DMS79 (cell line): ENCODE measurements at regions not wholly inside any gene's neighbourhood (a gene's known extent, or its start where the extent isn't known, plus 50 kb on each side); places are given as distances from the start of the nearest gene placed in this dataset.
"Not testable (repeated sequence)": the region's sequence is repeated elsewhere in the genome, so short reads cannot be mapped to it uniquely, and the experiment has no call there.

Experiments
- DNase-seq: peaks from one replicate; lab custom pipeline; 2025; lab: John Stamatoyannopoulos, UW

DNA sequence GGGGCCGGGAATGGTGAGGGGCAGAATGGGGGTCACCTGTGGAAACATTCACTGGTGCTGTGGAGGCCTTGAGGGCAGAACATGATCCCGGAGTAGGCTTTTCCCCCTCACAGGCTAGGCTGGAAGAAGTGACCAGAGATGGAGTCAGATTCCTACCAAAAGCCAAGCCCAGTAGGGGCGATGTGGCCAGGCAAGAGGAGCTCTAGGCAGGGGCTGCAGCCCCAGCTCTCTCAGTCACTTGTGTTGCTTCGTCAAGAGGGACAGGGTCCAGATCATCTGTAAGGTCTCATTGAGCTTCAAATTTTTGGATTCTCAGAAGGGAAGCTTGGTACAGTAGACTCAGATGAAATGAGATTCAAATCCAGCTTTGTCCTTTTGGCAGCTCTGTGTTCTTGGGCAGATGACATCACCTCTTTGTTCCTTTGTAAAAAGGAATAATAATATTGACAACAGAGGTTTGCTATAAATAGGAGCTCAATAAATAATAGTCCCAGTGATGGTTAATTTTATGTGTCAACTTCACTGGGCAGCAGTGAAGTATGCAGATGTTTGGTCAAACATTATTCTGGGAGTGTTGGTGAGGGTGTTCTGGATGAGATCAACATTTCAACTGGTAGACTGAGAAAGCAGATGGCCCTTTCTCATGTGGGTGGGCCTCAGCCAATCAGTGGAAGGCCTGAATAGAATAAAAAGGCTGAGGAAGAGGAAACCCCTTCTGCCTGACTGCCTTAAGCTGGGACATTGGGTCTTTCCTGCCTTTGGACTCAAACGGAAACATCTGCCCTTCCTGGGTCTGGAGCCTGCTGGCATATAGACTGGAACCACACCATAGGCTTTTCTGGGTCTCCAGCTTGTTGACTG lies 324.7 kb upstream of the USP24 start:
- no peak for DNase-seq

DNA sequence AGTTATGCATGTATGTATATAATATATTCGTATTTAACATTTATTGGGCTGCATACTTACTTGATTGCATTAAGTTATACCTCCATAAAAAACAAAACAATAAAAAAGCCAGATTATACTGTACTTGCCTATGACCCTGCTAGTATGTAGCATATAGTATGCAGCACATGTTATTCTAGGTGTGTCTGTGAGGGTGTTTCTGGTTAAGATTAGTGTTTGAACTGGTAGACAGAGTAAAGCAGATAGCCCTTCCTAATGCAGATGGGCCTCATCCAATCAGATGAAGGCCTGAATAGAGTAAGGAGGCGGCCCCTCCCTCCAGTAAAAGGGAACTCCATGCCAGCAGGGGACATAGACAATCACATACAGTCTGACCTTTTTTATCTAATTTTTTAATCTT lies 323.3 kb upstream of the USP24 start:
- DNase-seq: no peak

DNA sequence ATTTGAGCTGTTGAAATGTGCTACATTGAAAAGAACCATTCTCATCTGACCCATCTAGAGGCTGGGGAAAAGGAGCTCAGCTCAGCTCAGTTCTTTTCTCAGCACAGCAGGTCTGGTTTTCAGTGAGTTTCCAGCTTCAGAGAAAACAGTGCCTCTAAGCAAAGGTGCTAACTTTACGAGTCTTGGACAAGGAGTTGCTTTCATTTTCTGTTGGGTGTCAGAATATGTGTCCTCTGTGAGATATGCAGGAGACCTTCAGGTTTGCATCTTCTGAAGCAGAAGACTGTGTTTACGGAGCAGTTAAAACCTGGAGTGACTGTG lies 321.3 kb upstream of the USP24 start:
- no peak for DNase-seq

DNA sequence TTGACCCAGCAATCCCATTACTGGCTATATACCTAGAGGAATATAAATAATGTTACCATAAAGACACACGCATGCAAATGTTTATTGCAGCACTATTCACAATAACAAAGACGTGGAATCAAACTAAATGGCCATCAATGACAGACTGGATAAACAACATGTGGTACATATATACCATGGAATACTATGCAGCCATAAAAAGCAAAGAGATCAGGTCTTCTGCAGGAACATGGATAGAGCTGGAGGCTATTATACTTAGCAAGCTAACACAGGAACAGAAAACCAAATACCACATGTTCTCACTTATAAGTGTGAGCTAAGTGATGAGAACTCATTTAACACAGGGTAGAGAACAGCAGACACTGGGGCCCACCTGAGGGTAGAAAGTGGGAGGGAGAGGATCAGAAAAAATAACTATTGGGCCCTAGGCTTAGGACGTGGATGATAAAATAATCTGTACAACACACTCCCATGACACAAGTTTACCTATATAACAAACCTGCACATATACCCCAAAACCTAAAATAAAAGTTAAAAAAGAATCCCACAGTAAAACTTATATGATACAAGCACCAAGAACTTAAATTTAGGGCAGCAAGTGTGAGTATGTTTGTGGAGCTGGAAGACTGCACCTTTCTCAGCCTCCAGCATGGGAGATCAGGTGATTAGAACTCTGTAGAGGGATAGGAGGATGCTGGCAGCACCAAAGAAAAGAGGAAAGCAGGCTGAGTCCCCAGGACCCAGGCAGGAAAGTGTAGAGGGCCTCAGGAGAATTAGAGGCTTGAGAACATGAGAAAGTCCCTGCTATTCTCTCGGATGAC lies 320.8 kb upstream of the USP24 start:
- DNase-seq: no peak

DNA sequence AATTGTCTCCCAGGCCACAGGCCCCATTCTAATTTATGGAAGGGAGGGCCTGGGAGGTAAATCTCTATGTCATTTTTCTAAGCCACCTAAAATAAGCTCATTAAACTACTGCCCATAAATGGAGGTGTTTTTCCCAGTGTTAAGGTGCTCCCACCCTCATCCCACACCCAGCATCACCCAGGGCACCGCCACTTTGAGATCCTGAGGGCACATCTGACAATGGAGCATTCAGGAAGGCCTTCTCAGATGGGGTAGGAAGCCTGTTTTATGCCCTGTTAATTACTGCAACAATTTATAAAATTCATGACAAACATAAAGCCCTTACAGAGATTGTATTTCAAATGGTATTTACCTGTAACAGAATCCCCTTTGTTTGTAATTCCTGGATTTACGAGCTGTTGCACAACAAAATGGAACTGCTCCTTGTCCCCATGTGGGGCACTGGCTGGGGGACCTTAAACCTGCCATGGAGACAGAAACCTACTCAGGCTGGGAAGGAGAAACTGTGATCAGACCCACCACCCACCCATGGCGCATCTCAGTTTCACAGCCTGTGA lies 319.5 kb upstream of the USP24 start:
- DNase-seq: no peak

DNA sequence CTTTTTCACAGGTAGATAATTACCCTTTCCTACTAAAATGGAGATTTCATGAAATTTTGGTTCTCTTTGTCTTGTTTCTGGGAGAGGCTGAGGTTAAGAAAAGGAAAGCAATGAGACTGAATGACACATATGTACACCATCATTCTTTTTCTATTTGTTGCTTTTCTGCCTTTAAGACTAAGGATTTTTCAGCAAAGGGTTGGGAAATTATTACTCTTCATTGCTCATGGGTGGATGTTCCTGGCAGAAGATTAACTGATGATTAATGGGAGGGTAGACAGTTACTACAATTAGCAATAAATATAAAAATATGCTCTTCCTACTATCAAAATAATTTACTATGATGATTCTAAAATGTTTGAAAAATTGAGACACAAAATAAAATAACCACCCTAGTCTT lies 316.5 kb upstream of the USP24 start:
- DNase-seq: no peak

DNA sequence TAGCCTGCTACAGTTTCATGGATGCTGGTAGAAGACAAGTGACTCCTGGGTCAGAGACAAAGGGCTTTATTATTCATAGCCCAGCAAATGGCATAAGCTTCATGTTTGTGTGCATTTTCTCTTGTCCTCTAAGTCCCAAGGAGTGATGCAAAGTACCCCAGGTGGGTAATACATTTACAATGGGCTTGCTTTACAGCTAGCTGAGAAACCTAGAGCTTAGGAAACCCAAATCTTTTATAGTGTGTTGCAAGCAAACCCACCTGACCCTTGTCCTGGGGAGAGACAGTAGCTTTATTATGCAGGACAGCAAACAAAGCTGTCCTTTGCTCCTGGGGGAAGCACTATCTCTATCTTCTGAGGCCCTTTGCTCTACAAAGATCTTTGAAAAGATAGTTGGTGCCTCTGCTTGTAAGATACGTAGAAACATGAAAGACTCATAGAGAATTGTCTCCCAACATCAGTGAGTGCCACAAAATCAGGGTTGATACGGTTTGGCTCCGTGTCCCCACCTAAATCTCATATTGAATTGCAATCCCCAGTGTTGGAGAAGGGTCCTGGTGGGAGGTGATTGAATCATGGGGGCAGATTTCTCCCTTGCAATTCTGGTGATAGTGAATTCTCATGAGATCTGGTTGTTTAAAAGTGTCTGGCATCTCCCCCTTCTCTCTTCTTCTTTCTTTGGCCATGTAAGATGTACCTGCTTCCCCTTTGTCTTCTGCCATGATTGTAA lies 315.8 kb upstream of the USP24 start:
- DNase-seq: no peak

DNA sequence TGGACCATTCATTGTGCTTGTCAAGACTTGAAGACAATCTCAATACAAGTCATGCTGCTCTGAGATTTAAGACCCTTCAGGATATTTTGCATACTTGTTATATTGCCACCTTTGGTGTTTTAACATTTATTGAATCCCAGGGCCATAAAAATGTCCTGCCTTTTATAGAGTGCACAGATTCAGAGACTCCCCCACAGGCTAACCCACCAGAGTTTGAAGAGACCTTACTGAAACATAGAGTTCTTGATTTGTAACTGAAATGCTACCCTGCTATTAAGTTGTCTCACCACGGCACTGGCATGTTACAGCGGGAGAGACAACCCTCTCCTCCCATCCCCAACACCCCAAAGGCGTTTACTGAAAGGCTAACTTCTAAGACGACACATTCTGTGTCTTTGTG lies 313.9 kb upstream of the USP24 start:
- DNase-seq: no peak

DNA sequence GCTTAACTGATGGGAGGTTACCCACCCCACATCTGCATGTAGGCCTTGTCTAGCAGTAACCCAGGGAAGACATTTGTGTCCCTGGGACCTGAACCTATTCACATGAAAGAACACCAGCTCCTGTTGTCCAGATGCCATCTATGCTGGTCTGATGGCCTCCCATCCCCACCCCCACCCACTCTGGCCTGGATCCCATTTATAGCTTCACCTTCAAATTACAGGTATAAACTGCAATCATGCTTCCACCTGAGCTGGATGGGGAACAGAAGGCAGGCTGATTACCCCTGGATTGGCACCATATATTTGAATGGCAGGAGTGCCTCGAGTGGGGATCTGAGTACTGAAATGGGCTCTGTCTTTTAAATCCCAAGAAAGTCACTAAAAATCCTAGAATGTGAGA lies 312.7 kb upstream of the USP24 start:
- DNase-seq: no peak

DNA sequence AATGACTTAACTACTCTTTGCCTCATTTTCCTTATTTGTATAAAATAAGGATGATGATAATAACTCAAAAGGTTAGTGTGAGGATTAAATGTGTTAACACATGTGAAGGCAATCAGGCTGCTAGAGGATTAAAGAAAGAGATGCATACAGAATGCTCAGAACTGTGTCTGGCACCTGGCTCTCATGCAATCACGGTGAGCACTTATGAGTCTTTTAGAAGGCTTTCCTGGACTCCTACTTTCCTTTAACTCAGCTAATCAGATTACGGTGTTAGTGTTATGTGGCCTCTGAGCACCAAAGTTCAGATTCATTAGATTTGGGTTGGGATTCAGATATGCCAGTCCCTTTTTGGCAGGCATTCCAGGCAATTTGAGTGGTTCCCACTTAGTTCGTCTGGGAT lies 311.6 kb upstream of the USP24 start:
- DNase-seq: no peak

DNA sequence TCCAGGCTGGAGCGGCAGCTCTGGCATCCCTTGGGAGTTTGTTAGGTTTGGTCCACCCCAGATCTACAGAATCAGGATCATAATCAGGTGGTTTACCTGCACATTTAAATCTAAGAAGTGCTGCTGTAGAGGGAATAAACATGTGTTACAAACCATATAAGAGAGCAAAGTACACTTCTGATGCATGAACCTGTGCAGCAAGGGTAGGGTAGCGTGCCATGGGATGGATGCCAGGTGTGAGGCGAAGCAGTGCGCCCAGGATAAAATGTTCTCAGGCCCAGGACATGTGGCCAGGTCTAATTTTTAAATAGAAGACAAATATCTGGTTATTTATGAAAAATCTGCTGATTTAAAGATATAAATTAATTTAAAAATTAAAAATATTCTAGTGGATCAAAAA lies 308.8 kb upstream of the USP24 start:
- DNase-seq: no peak

DNA sequence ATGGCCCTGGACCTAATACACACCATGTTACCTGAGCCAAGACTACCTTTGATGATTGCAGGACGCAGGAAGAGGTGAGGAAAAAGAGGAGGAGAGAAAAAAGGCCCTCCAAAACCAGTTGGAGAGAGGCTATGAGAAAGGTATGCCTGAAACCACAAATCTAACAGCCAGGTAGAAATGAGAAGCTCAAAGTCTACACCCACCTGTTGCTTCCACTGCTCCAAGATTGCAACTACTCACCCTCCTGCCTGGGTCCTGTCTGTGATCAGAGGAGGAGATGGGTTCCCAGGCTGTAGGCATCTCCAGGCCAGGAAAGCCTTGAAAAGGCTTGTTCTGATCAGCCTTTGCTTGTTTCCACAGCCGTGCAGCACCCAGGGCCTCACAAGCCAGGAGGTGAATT lies 307.8 kb upstream of the USP24 start:
- DNase-seq: no peak

DNA sequence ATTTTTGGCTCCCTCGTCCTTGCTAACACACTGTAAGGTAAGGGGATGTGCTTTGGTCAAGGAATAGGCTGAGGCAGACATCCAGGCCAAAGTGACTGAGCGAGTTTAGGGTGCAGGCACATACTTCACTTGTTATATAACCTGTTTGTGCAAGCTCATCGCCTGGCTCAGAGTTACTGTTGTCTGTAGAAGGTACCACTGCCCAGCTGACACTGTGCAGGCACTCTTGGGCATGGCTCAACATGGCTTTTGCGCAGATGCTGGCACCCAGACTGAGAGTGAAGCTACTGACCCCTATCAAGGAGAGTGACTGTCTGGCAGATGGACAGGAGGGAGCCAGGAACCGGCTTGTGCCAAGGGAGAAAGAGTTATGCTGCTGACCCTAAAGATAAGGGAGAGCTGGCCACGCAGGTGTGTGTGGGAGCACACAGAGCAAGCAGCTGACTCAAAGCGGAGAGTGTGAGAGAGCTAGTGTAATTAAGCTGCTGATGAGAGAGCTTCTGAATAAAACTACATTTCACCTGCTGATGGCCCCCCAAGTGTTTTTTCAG lies 307.3 kb upstream of the USP24 start:
- no peak for DNase-seq

DNA sequence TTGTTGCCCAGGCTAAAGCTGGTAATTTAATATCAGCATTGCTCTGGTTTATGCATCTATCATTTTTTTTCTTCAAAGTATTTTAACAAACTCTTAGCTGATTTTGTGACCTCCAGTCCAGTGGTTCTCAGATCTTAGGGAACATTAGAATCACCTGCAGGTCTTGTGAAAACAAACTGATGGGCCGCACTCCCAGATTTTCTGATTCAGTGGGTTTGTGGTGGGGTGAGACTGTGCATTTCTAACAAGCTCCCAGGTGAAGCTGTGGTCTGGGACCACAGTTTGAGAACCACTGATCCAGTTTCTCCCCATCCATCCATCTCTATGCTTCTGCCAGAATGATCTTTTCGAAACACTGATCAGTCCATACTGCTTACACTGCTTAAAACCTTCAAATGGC lies 305.7 kb upstream of the USP24 start:
- no peak for DNase-seq

DNA sequence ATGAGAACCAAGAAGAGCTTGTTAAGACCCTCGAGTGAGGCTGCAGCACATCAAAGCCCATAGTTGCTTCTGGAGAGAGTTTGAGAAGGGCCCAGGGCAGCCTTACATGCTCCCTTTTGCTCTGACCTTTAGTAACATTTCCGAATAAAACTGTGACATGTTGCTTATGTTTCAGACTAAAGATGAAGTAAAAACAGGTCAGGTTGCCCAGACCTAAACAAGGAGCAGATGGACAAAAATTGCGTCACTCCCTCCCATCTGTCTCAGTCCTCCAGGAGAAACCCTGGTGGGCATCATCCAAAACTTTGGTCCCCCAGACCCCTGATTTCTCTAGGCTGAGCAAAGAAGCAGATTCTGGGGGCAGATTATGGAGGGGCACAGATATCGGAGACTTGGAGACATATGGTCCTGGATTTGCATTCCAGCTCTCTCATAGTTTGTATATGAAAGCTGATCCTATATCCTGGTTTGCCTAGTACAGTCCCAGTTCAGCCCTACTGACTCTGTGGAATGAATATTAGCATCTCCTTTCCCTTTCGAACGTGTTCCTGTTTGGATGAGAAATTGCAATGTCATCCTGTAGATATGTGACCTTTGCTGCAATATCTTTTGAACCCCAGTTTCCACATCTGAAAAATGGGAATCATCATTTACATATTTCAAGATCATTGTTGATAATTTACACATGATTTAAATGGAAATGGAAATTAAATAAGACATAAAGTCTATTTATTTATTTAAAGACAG lies 304.9 kb upstream of the USP24 start:
- DNase-seq: no peak

DNA sequence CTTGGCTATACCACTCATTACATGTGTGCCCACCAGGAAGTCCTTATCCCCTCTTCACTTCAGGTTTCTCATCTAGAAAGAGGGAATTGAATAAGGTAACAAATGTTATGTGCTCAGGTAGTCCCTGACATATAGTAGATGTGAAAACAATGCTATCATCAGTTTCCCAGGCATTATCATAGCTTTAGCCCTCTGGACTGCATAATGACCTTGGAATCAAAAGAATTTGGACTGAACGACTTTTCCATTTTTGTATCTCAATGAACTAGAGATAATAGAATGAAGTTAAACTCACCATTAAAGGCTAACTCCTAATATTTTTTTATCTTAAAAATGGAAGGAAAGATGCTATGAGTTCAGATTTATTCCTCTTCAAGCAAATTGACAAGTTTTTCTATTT lies 304.1 kb upstream of the USP24 start:
- DNase-seq: no peak

DNA sequence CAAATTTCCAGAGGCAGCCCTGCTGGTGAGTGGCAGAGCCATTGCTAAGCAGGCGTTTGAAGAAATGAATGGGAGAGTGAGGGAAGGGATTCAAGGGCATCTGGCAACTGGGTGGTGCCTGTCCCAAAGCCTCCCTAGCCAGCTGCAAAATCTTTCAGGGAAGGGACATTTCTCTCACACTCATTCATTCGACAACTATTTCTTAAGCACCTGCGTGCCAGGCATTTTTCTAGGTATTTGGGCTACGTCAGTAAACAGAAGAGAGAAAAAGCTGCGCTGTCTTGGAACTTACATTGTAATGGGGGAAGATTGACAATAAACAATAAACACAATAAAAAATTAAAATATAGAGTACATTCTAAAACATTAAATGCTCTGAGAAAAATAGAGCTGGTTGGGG lies 301.9 kb upstream of the USP24 start:
- DNase-seq: no peak

DNA sequence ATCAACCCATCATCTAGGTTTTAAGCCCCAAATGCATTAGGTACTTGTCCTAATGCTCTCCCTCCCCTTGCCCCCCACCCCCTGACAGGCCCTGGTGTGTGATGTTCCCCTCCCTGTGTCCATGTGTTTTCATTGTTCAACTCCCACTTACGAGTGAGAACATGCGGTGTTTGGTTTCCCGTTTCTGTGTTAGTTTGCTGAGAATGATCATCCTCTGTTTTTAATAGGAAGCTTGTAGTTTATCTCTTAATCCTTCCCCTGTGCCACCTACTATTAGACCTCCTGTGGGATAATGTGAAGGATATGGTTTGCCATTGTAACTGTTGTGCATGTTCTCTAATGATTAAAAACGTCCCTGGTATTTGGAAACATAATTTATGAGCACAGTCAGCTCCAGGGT lies 299.4 kb upstream of the USP24 start:
- DNase-seq: not testable (repeated sequence)

DNA sequence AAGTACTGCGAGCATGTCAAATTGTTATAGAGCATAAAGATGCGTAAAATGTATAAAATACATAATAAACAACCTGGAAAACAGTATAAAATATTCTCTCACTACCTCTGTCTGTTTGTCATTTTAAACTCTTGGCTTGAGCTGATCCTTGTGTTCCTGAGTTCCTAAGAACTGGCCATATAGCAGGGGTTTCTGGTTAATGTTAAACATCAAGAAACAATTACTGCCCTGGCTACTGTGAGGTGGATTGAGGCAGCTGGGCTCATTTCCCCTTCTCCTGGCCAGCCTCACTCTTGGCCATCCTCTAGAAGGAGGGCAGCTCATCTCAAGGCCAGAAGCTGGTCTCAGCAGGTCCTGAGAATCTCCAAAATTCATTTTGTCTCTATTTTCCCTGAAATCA lies 297.3 kb upstream of the USP24 start:
- DNase-seq: no peak

DNA sequence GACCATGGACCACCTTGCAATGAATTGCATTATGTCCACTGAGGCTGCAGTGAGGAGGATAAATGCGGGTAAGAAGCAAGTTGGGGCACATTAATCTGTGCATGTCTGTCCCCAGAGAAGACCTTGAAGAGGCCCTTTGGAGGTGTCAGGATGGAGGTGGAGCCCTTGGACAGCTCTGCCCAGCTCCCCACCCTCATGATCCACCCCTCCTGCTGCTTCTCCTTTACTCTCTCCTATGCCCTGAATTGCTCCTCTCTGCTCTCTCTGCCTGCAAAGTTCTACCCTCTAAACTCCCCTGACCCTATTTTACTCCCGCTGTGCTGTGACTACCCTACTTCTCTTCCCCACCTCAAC lies 292.4 kb upstream of the USP24 start:
- DNase-seq: no peak

DNA sequence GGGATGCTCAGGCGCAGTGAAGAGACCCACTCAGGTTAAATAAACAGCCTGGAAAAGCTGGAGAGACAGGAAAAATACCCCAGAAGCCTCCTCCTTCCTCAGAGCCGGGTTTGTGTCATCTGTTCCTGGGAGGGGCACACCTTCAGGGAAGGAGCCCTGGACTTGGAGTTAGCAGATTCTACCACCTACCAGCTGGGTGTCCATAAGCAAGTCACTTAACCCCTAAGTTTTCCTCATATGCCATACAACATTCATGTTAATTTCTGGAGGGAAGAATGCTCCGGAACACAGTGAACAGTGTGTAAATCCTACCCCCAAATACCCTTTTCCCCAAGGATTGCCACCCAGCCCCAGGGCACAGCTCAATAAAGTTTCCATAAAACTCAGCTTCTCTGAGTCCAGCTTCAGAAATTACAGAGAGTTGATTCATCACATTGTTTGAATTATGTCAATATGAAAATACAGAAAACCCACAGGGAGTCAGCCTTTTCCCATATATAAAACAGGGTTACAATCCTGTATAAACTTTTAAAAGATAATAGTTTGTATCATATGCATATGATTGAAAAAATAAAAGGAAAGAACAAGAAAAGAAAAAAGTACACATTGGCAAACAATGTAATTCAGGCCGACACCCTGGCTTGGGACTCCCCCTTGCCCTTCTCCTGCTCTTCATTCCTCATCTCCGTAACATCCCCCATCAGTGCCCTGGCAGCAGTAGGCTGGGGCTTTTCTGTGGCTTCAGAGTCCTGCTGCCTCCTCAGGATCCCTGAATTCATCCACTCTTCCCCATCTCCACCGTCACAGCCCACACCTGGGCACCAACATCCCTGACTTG lies 291.8 kb upstream of the USP24 start:
- no peak for DNase-seq
